GM23338 (cell line): ENCODE measurements at regions not wholly inside any gene's neighbourhood (a gene's known extent, or its start where the extent isn't known, plus 50 kb on each side); places are given as distances from the start of the nearest gene placed in this dataset.

ENCODE experiments used
- ATAC-seq: fragments of 200-7000 bp; cut with Tn5 transposase; 3 replicates; pipeline ENCODE4 v1.9.1; 2020
- DNase-seq: peaks from one replicate; pipeline ENCODE4 v3.0.0-alpha.2; 2015; ENCODE audit warnings: low spot score
- H2AFZ ChIP-seq: fragments of 200-600 bp; sonication (generic); 2 replicates; pipeline ENCODE4 v1.8.0; 2016; ENCODE audit warnings: antibody characterized with exemption, mild to moderate bottlenecking, moderate library complexity
- H3F3A ChIP-seq: fragments of 200-600 bp; sonication (generic); replicated peaks from 2 replicates; pipeline ENCODE4 v1.8.0; 2017; ENCODE audit warnings: antibody characterized with exemption, mixed run types, low read depth
- H3K27ac ChIP-seq: fragments of 200-600 bp; sonication (generic); 2 replicates; pipeline ENCODE4 v1.6.1; 2016; ENCODE audit warnings: low read depth
- H3K27me3 ChIP-seq: fragments of 200-600 bp; sonication (generic); 2 replicates; pipeline ENCODE4 v1.8.0; 2016; ENCODE audit warnings: mild to moderate bottlenecking, mixed run types, moderate library complexity; ENCODE audit not compliant: insufficient read depth
- H3K36me3 ChIP-seq: fragments of 200-600 bp; sonication (generic); 2 replicates; pipeline ENCODE4 v1.8.0; 2016; ENCODE audit warnings: mild to moderate bottlenecking; ENCODE audit not compliant: insufficient read depth
- H3K4me1 ChIP-seq: fragments of 200-600 bp; sonication (generic); 2 replicates; pipeline ENCODE4 v1.8.0; 2016; ENCODE audit warnings: mild to moderate bottlenecking, moderate library complexity; ENCODE audit not compliant: insufficient read depth
- H3K4me2 ChIP-seq: fragments of 200-600 bp; sonication (generic); 2 replicates; pipeline ENCODE4 v1.7.1; 2017; ENCODE audit warnings: mixed run types
- H3K4me3 ChIP-seq: fragments of 200-600 bp; sonication (generic); 2 replicates; pipeline ENCODE4 v1.6.1; 2016; ENCODE audit warnings: mixed run types
- H3K79me2 ChIP-seq: fragments of 200-600 bp; sonication (generic); replicated peaks from 2 replicates; pipeline ENCODE4 v1.8.0; 2017; ENCODE audit warnings: mild to moderate bottlenecking; ENCODE audit not compliant: insufficient read depth
- H3K9me2 ChIP-seq: fragments of 200-600 bp; sonication (generic); 2 replicates; pipeline ENCODE4 v1.8.0; 2017; ENCODE audit not compliant: insufficient read depth
- H4K20me1 ChIP-seq: fragments of 200-600 bp; sonication (generic); replicated peaks from 2 replicates; pipeline ENCODE4 v1.8.0; 2017; ENCODE audit warnings: mild to moderate bottlenecking; ENCODE audit not compliant: insufficient read depth
- H3K27ac Mint-ChIP-seq: 2 replicates; pipeline ENCODE4 v1.8.0; 2020; ENCODE audit warnings: inconsistent platforms, mild to moderate bottlenecking, moderate library complexity, mixed read lengths
- H3K27me3 Mint-ChIP-seq: 3 replicates; pipeline ENCODE4 v1.8.0; 2022; ENCODE audit warnings: low read depth, mild to moderate bottlenecking, moderate library complexity, mixed read lengths, inconsistent platforms; ENCODE audit not compliant: insufficient read depth, poor library complexity
- H3K36me3 Mint-ChIP-seq: 3 replicates; pipeline ENCODE4 v1.8.0; 2021; ENCODE audit warnings: low read depth, mild to moderate bottlenecking, inconsistent platforms, moderate library complexity, mixed read lengths
- H3K4me1 Mint-ChIP-seq: 3 replicates; pipeline ENCODE4 v1.8.0; 2020; ENCODE audit warnings: mild to moderate bottlenecking, inconsistent platforms, mixed read lengths
- H3K4me3 Mint-ChIP-seq: 3 replicates; pipeline ENCODE4 v1.8.0; 2021; ENCODE audit warnings: moderate library complexity, mild to moderate bottlenecking, inconsistent platforms, mixed read lengths
- H3K9me3 Mint-ChIP-seq: 3 replicates; pipeline ENCODE4 v1.8.0; 2020; ENCODE audit warnings: moderate library complexity, mild to moderate bottlenecking, inconsistent platforms, mixed read lengths
- CREB1 ChIP-seq: fragments of 250-450 bp; sonication (Bioruptor Pico); IDR thresholded peaks from 2 replicates; pipeline ENCODE4 v1.5.0; 2020; ENCODE audit warnings: low read depth, mild to moderate bottlenecking, moderate library complexity
- EZH2 ChIP-seq: fragments of 200-600 bp; sonication (generic); IDR thresholded peaks from one replicate; pipeline ENCODE4 v1.8.0; 2017; ENCODE audit warnings: antibody characterized with exemption, mild to moderate bottlenecking, low read depth; ENCODE audit not compliant: unreplicated experiment
- JUNB ChIP-seq: IDR thresholded peaks from one replicate; pipeline ENCODE4 v1.6.1; 2016; ENCODE audit warnings: antibody characterized with exemption; ENCODE audit not compliant: unreplicated experiment
- NANOG ChIP-seq: IDR thresholded peaks from 2 replicates; pipeline ENCODE4 v1.6.1; 2016; ENCODE audit warnings: antibody characterized with exemption, borderline replicate concordance
- POLR2AphosphoS5 ChIP-seq: IDR thresholded peaks from 2 replicates; pipeline ENCODE4 v1.6.1; 2016; ENCODE audit warnings: antibody characterized with exemption, low read depth
- ZNF331 ChIP-seq: fragments of 250-450 bp; sonication (Bioruptor Pico); IDR thresholded peaks from 2 replicates; pipeline ENCODE4 v1.5.0; 2020; ENCODE audit warnings: low read depth, mild to moderate bottlenecking, moderate library complexity
- TF ChIP-seq, protein P1 (sequence below): fragments of 250-450 bp; sonication (Bioruptor Pico); IDR thresholded peaks from 2 replicates; pipeline ENCODE4 v1.5.0; 2020; ENCODE audit warnings: mild to moderate bottlenecking, moderate library complexity

DNA sequence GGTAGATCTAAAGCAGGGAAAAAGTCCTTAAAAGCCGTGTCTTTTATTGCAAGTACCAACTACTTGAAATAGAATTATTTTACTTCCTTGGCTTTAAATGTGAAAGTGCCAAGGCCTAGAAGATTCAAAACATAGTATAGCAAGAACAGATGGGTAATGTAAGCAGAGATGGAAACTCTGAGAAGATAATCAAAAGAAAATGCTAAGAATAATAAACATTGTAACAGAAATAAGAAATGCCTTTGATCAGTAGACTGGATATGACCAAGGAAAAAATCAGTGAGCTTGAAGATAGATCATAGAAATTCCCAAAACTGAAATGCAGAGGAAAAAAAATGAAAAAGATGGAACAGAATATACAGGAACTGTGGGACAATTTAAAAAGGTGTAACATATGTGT lies 113.1 kb downstream of the BLID start (continued):
- no peak for TF ChIP-seq EZH2

GRCh38 chr11:122002047-122002446 lies 114.0 kb downstream of the BLID start:
- Mint-ChIP-seq H3K4me1 (no peaks in the 10 kb centered on the region), H3K4me3 (no peak overlapping the region), H3K9me3 (no peaks in the 10 kb centered on the region), H3K36me3 (no peaks in the 10 kb centered on the region), H3K27me3 (no peaks in the 10 kb centered on the region), H3K27ac (no peak overlapping the region)
- no peaks in the 10 kb centered on the region for H3K4me1 ChIP-seq
- TF ChIP-seq POLR2AphosphoS5 (no peak), JUNB (no peak), NANOG (no peak), ZNF331 (CRISPR knock-in tag) (no peak), CREB1 (CRISPR knock-in tag) (no peak)
- TF ChIP-seq, protein P1, sequence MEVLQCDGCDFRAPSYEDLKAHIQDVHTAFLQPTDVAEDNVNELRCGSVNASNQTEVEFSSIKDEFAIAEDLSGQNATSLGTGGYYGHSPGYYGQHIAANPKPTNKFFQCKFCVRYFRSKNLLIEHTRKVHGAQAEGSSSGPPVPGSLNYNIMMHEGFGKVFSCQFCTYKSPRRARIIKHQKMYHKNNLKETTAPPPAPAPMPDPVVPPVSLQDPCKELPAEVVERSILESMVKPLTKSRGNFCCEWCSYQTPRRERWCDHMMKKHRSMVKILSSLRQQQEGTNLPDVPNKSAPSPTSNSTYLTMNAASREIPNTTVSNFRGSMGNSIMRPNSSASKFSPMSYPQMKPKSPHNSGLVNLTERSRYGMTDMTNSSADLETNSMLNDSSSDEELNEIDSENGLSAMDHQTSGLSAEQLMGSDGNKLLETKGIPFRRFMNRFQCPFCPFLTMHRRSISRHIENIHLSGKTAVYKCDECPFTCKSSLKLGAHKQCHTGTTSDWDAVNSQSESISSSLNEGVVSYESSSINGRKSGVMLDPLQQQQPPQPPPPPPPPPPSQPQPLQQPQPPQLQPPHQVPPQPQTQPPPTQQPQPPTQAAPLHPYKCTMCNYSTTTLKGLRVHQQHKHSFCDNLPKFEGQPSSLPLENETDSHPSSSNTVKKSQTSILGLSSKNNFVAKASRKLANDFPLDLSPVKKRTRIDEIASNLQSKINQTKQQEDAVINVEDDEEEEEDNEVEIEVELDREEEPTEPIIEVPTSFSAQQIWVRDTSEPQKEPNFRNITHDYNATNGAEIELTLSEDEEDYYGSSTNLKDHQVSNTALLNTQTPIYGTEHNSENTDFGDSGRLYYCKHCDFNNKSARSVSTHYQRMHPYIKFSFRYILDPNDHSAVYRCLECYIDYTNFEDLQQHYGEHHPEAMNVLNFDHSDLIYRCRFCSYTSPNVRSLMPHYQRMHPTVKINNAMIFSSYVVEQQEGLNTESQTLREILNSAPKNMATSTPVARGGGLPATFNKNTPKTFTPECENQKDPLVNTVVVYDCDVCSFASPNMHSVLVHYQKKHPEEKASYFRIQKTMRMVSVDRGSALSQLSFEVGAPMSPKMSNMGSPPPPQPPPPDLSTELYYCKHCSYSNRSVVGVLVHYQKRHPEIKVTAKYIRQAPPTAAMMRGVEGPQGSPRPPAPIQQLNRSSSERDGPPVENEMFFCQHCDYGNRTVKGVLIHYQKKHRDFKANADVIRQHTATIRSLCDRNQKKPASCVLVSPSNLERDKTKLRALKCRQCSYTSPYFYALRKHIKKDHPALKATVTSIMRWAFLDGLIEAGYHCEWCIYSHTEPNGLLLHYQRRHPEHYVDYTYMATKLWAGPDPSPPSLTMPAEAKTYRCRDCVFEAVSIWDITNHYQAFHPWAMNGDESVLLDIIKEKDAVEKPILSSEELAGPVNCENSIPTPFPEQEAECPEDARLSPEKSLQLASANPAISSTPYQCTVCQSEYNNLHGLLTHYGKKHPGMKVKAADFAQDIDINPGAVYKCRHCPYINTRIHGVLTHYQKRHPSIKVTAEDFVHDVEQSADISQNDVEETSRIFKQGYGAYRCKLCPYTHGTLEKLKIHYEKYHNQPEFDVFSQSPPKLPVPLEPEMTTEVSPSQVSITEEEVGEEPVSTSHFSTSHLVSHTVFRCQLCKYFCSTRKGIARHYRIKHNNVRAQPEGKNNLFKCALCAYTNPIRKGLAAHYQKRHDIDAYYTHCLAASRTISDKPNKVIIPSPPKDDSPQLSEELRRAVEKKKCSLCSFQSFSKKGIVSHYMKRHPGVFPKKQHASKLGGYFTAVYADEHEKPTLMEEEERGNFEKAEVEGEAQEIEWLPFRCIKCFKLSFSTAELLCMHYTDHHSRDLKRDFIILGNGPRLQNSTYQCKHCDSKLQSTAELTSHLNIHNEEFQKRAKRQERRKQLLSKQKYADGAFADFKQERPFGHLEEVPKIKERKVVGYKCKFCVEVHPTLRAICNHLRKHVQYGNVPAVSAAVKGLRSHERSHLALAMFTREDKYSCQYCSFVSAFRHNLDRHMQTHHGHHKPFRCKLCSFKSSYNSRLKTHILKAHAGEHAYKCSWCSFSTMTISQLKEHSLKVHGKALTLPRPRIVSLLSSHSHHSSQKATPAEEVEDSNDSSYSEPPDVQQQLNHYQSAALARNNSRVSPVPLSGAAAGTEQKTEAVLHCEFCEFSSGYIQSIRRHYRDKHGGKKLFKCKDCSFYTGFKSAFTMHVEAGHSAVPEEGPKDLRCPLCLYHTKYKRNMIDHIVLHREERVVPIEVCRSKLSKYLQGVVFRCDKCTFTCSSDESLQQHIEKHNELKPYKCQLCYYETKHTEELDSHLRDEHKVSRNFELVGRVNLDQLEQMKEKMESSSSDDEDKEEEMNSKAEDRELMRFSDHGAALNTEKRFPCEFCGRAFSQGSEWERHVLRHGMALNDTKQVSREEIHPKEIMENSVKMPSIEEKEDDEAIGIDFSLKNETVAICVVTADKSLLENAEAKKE (CRISPR knock-in tag): no peak
- H3K79me2 ChIP-seq: no peaks in the 10 kb centered on the region
- DNase-seq: no peak
- H3K27me3 ChIP-seq: no peaks in the 10 kb centered on the region
- H3K27ac ChIP-seq: no peak overlapping the region
- H3K4me2 ChIP-seq: no peak overlapping the region
- H3K4me3 ChIP-seq: no peak overlapping the region
- H3F3A ChIP-seq: no peaks in the 10 kb centered on the region
- H3K36me3 ChIP-seq: no peaks in the 10 kb centered on the region
- H2AFZ ChIP-seq: no peak overlapping the region
- no peaks in the 10 kb centered on the region; the same call in none of the 2 replicates for H3K9me2 ChIP-seq
- no peak for ATAC-seq
- H4K20me1 ChIP-seq: no peaks in the 10 kb centered on the region
